ENCODE measurements at regions not wholly inside any gene's neighbourhood (a gene's known extent, or its start where the extent isn't known, plus 50 kb on each side); places are given as distances from the start of the nearest gene placed in this dataset.

DNA sequence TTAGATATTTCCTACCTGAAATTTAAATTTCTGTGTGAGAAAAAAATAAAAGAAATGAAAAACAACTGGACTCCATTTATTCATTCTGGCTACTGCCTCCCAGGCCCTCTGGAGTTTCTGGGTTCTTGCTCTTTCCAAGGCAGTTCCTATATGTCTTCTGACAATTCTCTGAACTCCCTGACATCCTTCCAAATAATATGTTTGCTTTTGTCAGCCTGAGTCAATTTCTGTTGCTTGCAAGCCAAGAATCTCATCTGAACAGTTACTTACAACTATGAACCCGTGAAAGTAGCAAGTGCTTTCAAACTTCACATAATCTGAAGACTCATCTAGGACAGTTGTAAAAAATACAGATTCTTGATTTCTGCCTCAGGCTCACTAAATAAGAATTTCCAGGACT, 216.7 kb upstream of the NPVF start:
- CTCF ChIA-PET = no interaction called here
- Histone ChIP-seq H3K27me3 (ENCODE audit: insufficient read depth, low read length) (no peaks in the 10 kb centered on the region), H3K9ac (ENCODE audit: low read length) (no peak overlapping the region), H3K36me3 (ENCODE audit: control insufficient read depth in 1 of 2, insufficient read depth in 2 of 2, low read length in 2 of 2) (no peaks in the 10 kb centered on the region), H3K79me2 (ENCODE audit: insufficient read depth, low read length) (no peaks in the 10 kb centered on the region), H3K4me3 (replicated peaks in 1 of 2; ENCODE audit: low read depth in 1 of 2, low read length in 2 of 2) (no peak overlapping the region), H2AFZ (ENCODE audit: low read depth, low read length, poor library complexity, severe bottlenecking) (no peak overlapping the region), H3K9me2 (ENCODE audit: insufficient read depth) (no peaks in the 10 kb centered on the region), H4K20me1 (ENCODE audit: insufficient read depth) (no peaks in the 10 kb centered on the region), H3K4me1 (ENCODE audit: control insufficient read depth in 1 of 2, insufficient read depth in 2 of 2, low read length in 2 of 2) (no peaks in the 10 kb centered on the region), H3K4me2 (ENCODE audit: low read length) (no peak overlapping the region), H3K9me3 (ENCODE audit: control insufficient read depth in 1 of 2, insufficient read depth in 1 of 2, low read depth in 1 of 2, low read length in 2 of 2) (no peaks in the 10 kb centered on the region), H3K27ac (ENCODE audit: low read depth, low read length) (no peak overlapping the region)
- intact Hi-C loops (cut with micrococcal nuclease) = no loop called here
- TF ChIP-seq EZH2phosphoT487 (IDR thresholded peaks at IDR 0.05; ENCODE audit: borderline replicate concordance) (no peak), ATF3 (IDR thresholded peaks at IDR 0.05) (no peak), SP1 (IDR thresholded peaks at IDR 0.05; ENCODE audit: low read depth) (no peak), YY1 (IDR thresholded peaks at IDR 0.05; ENCODE audit: extremely low read depth, insufficient replicate concordance, low read depth, low read length) (no peak), SIN3A (IDR thresholded peaks at IDR 0.05; ENCODE audit: low read depth) (no peak), EGR1 (IDR thresholded peaks at IDR 0.05; ENCODE audit: low read depth) (no peak), ZBTB33 (IDR thresholded peaks at IDR 0.05; ENCODE audit: extremely low read depth, insufficient replicate concordance, low read length) (no peak), POLR2AphosphoS5 (IDR thresholded peaks at IDR 0.05; ENCODE audit: low read depth, low read length) (no peak), ZFX (IDR thresholded peaks at IDR 0.05) (no peak), EZH2 (IDR thresholded peaks at IDR 0.05) (no peak), REST (IDR thresholded peaks at IDR 0.05; ENCODE audit: low read depth) (no peak), JUND (IDR thresholded peaks at IDR 0.05) (no peak), SRF (IDR thresholded peaks at IDR 0.05; ENCODE audit: low read depth) (no peak), RAD21 (IDR thresholded peaks at IDR 0.05; ENCODE audit: low read depth) (no peak), ELF1 (IDR thresholded peaks at IDR 0.05; ENCODE audit: borderline replicate concordance, low read depth) (no peak), MAX (IDR thresholded peaks at IDR 0.05) (no peak)
- TF ChIP-seq, protein P1, sequence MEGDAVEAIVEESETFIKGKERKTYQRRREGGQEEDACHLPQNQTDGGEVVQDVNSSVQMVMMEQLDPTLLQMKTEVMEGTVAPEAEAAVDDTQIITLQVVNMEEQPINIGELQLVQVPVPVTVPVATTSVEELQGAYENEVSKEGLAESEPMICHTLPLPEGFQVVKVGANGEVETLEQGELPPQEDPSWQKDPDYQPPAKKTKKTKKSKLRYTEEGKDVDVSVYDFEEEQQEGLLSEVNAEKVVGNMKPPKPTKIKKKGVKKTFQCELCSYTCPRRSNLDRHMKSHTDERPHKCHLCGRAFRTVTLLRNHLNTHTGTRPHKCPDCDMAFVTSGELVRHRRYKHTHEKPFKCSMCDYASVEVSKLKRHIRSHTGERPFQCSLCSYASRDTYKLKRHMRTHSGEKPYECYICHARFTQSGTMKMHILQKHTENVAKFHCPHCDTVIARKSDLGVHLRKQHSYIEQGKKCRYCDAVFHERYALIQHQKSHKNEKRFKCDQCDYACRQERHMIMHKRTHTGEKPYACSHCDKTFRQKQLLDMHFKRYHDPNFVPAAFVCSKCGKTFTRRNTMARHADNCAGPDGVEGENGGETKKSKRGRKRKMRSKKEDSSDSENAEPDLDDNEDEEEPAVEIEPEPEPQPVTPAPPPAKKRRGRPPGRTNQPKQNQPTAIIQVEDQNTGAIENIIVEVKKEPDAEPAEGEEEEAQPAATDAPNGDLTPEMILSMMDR (IDR thresholded peaks at IDR 0.05 in 2 of 3, conservative IDR thresholded peaks at IDR 0.05 in 1 of 3; ENCODE audit: borderline replicate concordance in 1 of 3, insufficient read depth in 1 of 3, low read depth in 2 of 3, low read length in 2 of 3) = no peak
- RAD21 ChIA-PET (ENCODE audit: low non-redundant PET in 1 of 2, low total read pairs in 2 of 2, uncharacterized antibody in 2 of 2, unreplicated experiment in 2 of 2) = no interaction called here
- no TSS peak for BruUV-seq (replicated peaks)
- DNase-seq (ENCODE audit: low read depth, low spot score) = no peak
- POLR2A ChIA-PET = no interaction called here
- no peak for ATAC-seq

Measured in HCT116 (cell line).